Glutamatergic neuron (in vitro differentiated cells): ENCODE measurements at regions not wholly inside any gene's neighbourhood (a gene's known extent, or its start where the extent isn't known, plus 50 kb on each side); places are given as distances from the start of the nearest gene placed in this dataset.

Experiments
- DNase-seq: peaks from one replicate; pipeline ENCODE4 v3.0.0; 2022
- H3K27ac Mint-ChIP-seq: one replicate; pipeline ENCODE4 v1.8.0; 2020; ENCODE audit warnings: mild to moderate bottlenecking, mixed read lengths, inconsistent platforms; ENCODE audit not compliant: unreplicated experiment
- H3K27me3 Mint-ChIP-seq: one replicate; pipeline ENCODE4 v1.8.0; 2020; ENCODE audit warnings: mild to moderate bottlenecking, moderate library complexity, mixed read lengths, inconsistent platforms; ENCODE audit not compliant: unreplicated experiment
- H3K36me3 Mint-ChIP-seq: one replicate; pipeline ENCODE4 v1.8.0; 2020; ENCODE audit warnings: mild to moderate bottlenecking, mixed read lengths, inconsistent platforms; ENCODE audit not compliant: unreplicated experiment
- H3K4me1 Mint-ChIP-seq: one replicate; pipeline ENCODE4 v1.8.0; 2020; ENCODE audit warnings: mild to moderate bottlenecking, low read depth, mixed read lengths, inconsistent platforms; ENCODE audit not compliant: unreplicated experiment
- H3K4me3 Mint-ChIP-seq: one replicate; pipeline ENCODE4 v1.8.0; 2020; ENCODE audit warnings: mild to moderate bottlenecking, mixed read lengths, inconsistent platforms; ENCODE audit not compliant: unreplicated experiment
- H3K9me3 Mint-ChIP-seq: one replicate; pipeline ENCODE4 v1.8.0; 2020; ENCODE audit warnings: mild to moderate bottlenecking, moderate library complexity, mixed read lengths, inconsistent platforms; ENCODE audit not compliant: unreplicated experiment
- TF ChIP-seq, protein P1 (sequence below): fragments of 200-600 bp; sonication (generic); IDR thresholded peaks from one replicate; pipeline ENCODE4 v1.5.0; 2021; ENCODE audit not compliant: partially characterized antibody, unreplicated experiment

DNA sequence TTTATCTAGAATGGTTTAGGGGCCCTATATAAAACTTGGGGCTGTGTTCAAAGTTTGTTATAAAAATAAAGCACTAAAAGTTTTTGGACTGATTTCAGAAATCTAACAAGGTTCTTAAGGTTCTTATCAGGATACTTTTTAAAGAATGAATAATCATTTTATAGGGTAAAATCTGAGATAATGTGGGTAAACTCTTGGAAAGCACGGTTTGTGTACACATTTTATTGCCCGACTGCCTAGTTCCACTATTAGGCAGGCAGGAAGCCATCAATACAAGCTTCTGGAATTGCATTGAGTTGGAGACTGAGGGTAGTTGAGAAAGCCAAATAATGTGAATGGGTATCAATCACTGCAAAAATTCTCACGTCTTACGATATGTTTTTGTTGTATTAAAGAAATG, 331.0 kb upstream of the PITX2 start:
- Mint-ChIP-seq H3K36me3 (no peaks in the 10 kb centered on the region), H3K27me3 (no peaks in the 10 kb centered on the region), H3K9me3 (no peaks in the 10 kb centered on the region), H3K4me3 (no peak overlapping the region), H3K4me1 (no peaks in the 10 kb centered on the region), H3K27ac (no peak overlapping the region)
- no peak for DNase-seq
- TF ChIP-seq, protein P1, sequence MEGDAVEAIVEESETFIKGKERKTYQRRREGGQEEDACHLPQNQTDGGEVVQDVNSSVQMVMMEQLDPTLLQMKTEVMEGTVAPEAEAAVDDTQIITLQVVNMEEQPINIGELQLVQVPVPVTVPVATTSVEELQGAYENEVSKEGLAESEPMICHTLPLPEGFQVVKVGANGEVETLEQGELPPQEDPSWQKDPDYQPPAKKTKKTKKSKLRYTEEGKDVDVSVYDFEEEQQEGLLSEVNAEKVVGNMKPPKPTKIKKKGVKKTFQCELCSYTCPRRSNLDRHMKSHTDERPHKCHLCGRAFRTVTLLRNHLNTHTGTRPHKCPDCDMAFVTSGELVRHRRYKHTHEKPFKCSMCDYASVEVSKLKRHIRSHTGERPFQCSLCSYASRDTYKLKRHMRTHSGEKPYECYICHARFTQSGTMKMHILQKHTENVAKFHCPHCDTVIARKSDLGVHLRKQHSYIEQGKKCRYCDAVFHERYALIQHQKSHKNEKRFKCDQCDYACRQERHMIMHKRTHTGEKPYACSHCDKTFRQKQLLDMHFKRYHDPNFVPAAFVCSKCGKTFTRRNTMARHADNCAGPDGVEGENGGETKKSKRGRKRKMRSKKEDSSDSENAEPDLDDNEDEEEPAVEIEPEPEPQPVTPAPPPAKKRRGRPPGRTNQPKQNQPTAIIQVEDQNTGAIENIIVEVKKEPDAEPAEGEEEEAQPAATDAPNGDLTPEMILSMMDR = no peak

GRCh38 chr4:110955748-110956147, 332.9 kb upstream of the PITX2 start:
- TF ChIP-seq, protein P1 = no peak
- Mint-ChIP-seq H3K27ac (no peak overlapping the region), H3K4me3 (no peak overlapping the region), H3K9me3 (no peaks in the 10 kb centered on the region), H3K27me3 (no peaks in the 10 kb centered on the region), H3K4me1 (no peaks in the 10 kb centered on the region), H3K36me3 (no peaks in the 10 kb centered on the region)
- DNase-seq = no peak

- H3K27me3 Mint-ChIP-seq = no peaks in the 10 kb centered on the region
- H3K9me3 Mint-ChIP-seq = no peaks in the 10 kb centered on the region
- no peak for DNase-seq
- H3K36me3 Mint-ChIP-seq = no peaks in the 10 kb centered on the region
- H3K4me3 Mint-ChIP-seq = no peak overlapping the region
- no peak overlapping the region for H3K27ac Mint-ChIP-seq
- TF ChIP-seq, protein P1 = no peak
- H3K4me1 Mint-ChIP-seq = no peaks in the 10 kb centered on the region
Observed at GRCh38 chr4:110959041-110959643, 336.3 kb upstream of the PITX2 start.

DNA sequence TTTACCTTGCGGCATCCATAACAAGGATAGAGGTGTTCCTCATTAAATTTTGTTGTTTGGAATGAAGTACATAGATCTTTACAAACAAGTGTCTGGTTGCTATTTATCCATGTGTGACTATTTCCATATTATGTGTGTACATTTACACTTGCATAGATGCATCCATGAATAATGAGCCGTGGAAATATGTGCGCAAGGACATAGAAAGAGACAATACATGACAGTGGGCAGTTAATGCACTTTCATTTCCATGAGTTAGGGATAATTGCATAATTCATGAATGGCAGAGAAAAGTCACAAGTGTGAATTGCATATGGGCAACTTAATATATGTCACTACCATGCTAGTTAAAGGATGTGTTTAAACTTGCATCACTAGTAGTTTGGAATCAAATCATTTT, 338.2 kb upstream of the PITX2 start:
- Mint-ChIP-seq H3K27me3 (no peaks in the 10 kb centered on the region), H3K9me3 (no peaks in the 10 kb centered on the region), H3K27ac (no peak overlapping the region), H3K36me3 (no peaks in the 10 kb centered on the region), H3K4me3 (no peak overlapping the region), H3K4me1 (no peaks in the 10 kb centered on the region)
- TF ChIP-seq, protein P1 = no peak
- no peak for DNase-seq

- Mint-ChIP-seq H3K27me3 (no peaks in the 10 kb centered on the region), H3K27ac (no peak overlapping the region), H3K36me3 (no peaks in the 10 kb centered on the region), H3K9me3 (no peaks in the 10 kb centered on the region), H3K4me3 (no peak overlapping the region), H3K4me1 (no peaks in the 10 kb centered on the region)
- DNase-seq = no peak
- TF ChIP-seq, protein P1 = no peak
Observed at GRCh38 chr4:110962616-110963015, 339.7 kb upstream of the PITX2 start.
